ENCODE measurements at regions not wholly inside any gene's neighbourhood (a gene's known extent, or its start where the extent isn't known, plus 50 kb on each side); places are given as distances from the start of the nearest gene placed in this dataset.
A peak's percentile ranks its signal among the peaks of the same experiment; 100 is the strongest.

- Mint-ChIP-seq H3K36me3 (ENCODE audit: insufficient read depth) (no peaks in the 10 kb centered on the region), H3K27me3 (no peaks in the 10 kb centered on the region), H3K27ac (ENCODE audit: low read depth) (no peak overlapping the region), H3K9me3 (peaks cover 4% of the 10 kb centered on the region), H3K4me1 (no peaks in the 10 kb centered on the region), H3K4me3 (no peak overlapping the region)
- DNase-seq (ENCODE audit: low spot score in 2 of 2) (no peak), ATAC-seq (replicated peaks; ENCODE audit: extremely low read depth, poor library complexity, severe bottlenecking) (no peak)
Measured at GRCh38 chr13:80611310-80611709, 270.4 kb upstream of the SPRY2 start.

DNA sequence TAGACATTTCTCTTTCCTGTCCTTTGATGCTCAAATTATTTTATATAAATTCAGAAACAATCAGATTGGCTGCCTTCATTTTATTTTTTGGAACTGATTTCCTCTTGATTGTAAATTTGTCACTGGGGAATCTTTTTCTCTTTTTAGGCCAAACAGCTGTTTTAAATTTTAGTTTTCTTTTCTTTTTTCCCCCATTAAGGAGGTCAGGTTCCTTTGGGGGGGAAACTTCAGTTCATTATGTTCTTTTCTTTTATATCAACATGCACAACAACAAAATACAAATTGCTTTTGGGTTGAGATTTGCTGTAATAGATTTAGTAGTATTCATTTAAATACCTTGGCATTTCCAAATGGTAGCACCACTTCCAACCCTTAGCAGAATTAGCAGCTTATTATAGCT, 264.8 kb upstream of the SPRY2 start:
- no peaks in the 10 kb centered on the region for H3K9me3 Mint-ChIP-seq
- H3K4me3 Mint-ChIP-seq = no peak overlapping the region
- no peaks in the 10 kb centered on the region for H3K36me3 Mint-ChIP-seq (ENCODE audit: insufficient read depth)
- no peak overlapping the region for H3K27ac Mint-ChIP-seq (ENCODE audit: low read depth)
- DNase-seq (ENCODE audit: low spot score in 2 of 2) (no peak), ATAC-seq (replicated peaks; ENCODE audit: extremely low read depth, poor library complexity, severe bottlenecking) (no peak)
- no peaks in the 10 kb centered on the region for H3K27me3 Mint-ChIP-seq
- H3K4me1 Mint-ChIP-seq = no peaks in the 10 kb centered on the region

DNA sequence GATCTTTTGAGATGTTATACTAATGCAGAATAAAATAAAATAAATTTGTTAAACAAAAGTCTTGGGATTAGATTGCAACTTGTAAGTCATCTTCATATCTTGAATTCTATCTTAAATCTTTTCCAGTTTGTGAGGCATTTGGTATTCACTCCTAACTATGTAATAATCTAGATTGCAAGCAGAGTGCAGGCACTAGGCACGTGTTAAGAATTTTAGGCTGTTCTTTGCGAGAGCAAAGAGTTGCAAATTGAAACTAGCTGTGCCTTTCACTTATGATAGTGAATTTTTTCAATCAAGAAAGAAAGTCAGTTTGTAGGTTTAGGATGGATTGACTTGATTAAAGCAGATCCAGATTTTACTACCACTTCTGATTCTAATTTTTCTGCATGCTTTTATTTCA, 264.1 kb upstream of the SPRY2 start:
- ATAC-seq (replicated peaks; ENCODE audit: extremely low read depth, poor library complexity, severe bottlenecking) (no peak), DNase-seq (ENCODE audit: low spot score in 2 of 2) (no peak)
- Mint-ChIP-seq H3K9me3 (no peaks in the 10 kb centered on the region), H3K36me3 (ENCODE audit: insufficient read depth) (no peaks in the 10 kb centered on the region), H3K4me1 (no peaks in the 10 kb centered on the region), H3K27ac (ENCODE audit: low read depth) (no peak overlapping the region), H3K4me3 (no peak overlapping the region), H3K27me3 (no peaks in the 10 kb centered on the region)

GRCh38 chr13:80604098-80604497, 263.2 kb upstream of the SPRY2 start:
- ATAC-seq (replicated peaks; ENCODE audit: extremely low read depth, poor library complexity, severe bottlenecking) (no peak), DNase-seq (ENCODE audit: low spot score in 2 of 2) (no peak)
- no peaks in the 10 kb centered on the region for H3K27me3 Mint-ChIP-seq
- H3K4me1 Mint-ChIP-seq = no peaks in the 10 kb centered on the region
- H3K4me3 Mint-ChIP-seq = no peak overlapping the region
- H3K9me3 Mint-ChIP-seq = no peaks in the 10 kb centered on the region
- H3K36me3 Mint-ChIP-seq (ENCODE audit: insufficient read depth) = no peaks in the 10 kb centered on the region
- H3K27ac Mint-ChIP-seq (ENCODE audit: low read depth) = no peak overlapping the region

DNA sequence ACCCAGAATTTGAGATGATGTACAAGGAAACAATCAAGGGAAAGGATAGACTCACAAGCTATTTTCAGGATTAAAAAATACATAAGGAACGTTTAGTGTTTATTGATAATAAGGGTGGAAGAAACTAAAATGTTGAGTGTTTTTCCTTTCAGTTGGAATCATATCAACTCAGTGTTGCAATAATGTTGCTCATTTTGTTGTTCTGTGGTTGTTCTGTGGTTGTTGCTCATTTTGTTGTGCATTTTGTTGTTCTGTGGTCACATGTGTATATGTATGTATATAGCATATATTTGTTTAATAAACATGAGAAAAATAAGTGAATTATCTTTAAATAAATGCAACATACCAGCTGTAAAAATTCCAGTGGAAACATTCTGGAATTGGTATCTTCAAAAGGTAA, 262.4 kb upstream of the SPRY2 start:
- Mint-ChIP-seq H3K9me3 (no peaks in the 10 kb centered on the region), H3K36me3 (ENCODE audit: insufficient read depth) (no peaks in the 10 kb centered on the region), H3K4me3 (no peak overlapping the region), H3K4me1 (no peaks in the 10 kb centered on the region), H3K27me3 (no peaks in the 10 kb centered on the region), H3K27ac (ENCODE audit: low read depth) (no peak overlapping the region)
- ATAC-seq (replicated peaks; ENCODE audit: extremely low read depth, poor library complexity, severe bottlenecking) (no peak), DNase-seq (ENCODE audit: low spot score in 2 of 2) (no peak)

- H3K36me3 Mint-ChIP-seq (ENCODE audit: insufficient read depth) = no peaks in the 10 kb centered on the region
- H3K4me1 Mint-ChIP-seq = no peaks in the 10 kb centered on the region
- H3K27ac Mint-ChIP-seq (ENCODE audit: low read depth) = no peak overlapping the region
- H3K4me3 Mint-ChIP-seq = no peak overlapping the region
- no peaks in the 10 kb centered on the region for H3K9me3 Mint-ChIP-seq
- ATAC-seq (replicated peaks; ENCODE audit: extremely low read depth, poor library complexity, severe bottlenecking) = no peak
- no peaks in the 10 kb centered on the region for H3K27me3 Mint-ChIP-seq
- no peak for DNase-seq (ENCODE audit: low spot score in 2 of 2)
Measured at GRCh38 chr13:80599765-80600164, 258.8 kb upstream of the SPRY2 start.

DNA sequence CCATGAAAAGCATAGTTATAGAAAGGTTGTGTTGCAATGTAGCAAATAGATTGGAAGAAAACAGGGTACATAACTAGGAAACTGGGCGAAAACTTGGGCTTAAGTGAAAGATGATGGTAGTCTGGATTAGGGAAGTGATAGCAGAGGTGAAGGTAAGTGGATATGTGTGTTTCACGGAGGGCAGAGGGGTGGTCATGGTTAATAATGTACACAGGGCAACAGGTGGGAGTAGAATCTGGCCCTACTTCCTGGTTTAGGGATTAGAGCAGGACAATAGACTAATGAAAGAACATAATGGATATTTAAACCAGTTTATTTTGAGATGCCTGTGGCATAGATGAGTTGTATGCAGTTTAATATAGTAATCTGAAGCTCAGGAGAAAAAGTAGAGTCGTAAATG, 257.3 kb upstream of the SPRY2 start:
- Mint-ChIP-seq H3K27ac (ENCODE audit: low read depth) (no peak overlapping the region), H3K36me3 (ENCODE audit: insufficient read depth) (no peaks in the 10 kb centered on the region), H3K4me1 (no peaks in the 10 kb centered on the region), H3K4me3 (no peak overlapping the region), H3K9me3 (no peaks in the 10 kb centered on the region), H3K27me3 (no peaks in the 10 kb centered on the region)
- ATAC-seq (replicated peaks; ENCODE audit: extremely low read depth, poor library complexity, severe bottlenecking) (no peak), DNase-seq (ENCODE audit: low spot score in 2 of 2) (no peak)

DNA sequence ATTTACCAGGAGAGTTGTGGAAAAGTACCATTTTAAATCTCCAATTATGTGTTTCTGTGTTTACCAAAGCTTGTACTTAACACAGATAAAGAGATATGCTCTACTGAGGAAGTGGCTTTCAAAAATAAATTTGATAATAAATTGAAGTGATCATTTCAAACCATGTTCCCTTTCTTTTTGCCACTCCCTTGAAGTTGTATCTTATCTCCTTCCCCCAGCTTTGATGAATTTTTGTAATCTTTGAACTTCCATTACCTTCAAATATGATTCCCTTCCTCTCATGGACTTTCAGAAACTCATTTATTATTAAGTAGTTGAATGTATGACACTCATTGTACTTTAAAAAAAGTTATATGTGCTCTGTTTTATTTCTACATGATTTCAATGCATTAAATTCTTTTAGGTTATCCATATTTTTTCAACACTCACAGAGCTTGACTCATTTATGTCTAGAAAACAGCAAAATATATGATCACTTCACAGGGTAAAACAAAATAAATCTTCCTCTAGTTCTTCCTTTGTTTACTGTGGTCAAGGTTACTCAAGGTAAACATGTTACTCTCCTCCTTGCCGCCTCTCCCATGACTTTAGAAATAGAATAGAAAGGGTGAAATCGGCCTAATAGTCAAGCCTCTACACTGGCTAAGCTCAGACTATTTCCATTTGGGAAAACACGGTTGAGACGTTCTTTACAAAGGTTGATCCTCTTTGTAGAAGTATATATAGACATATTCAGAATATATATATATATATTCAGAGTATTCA, 251.2 kb upstream of the SPRY2 start:
- ATAC-seq (replicated peaks; ENCODE audit: extremely low read depth, poor library complexity, severe bottlenecking) (no peak), DNase-seq (ENCODE audit: low spot score in 2 of 2) (no peak)
- Mint-ChIP-seq H3K4me1 (no peaks in the 10 kb centered on the region), H3K4me3 (no peak overlapping the region), H3K27ac (ENCODE audit: low read depth) (no peak overlapping the region), H3K36me3 (ENCODE audit: insufficient read depth) (no peaks in the 10 kb centered on the region), H3K27me3 (no peaks in the 10 kb centered on the region), H3K9me3 (peaks cover 2% of the 10 kb centered on the region)

- Mint-ChIP-seq H3K4me1 (no peaks in the 10 kb centered on the region), H3K27ac (ENCODE audit: low read depth) (no peak overlapping the region), H3K36me3 (ENCODE audit: insufficient read depth) (no peaks in the 10 kb centered on the region), H3K4me3 (no peak overlapping the region), H3K9me3 (peaks cover 6% of the 10 kb centered on the region), H3K27me3 (no peaks in the 10 kb centered on the region)
- ATAC-seq (replicated peaks; ENCODE audit: extremely low read depth, poor library complexity, severe bottlenecking) = no peak
- DNase-seq (ENCODE audit: low spot score in 2 of 2) = no peak
Measured at GRCh38 chr13:80590551-80590950, 249.6 kb upstream of the SPRY2 start.

DNA sequence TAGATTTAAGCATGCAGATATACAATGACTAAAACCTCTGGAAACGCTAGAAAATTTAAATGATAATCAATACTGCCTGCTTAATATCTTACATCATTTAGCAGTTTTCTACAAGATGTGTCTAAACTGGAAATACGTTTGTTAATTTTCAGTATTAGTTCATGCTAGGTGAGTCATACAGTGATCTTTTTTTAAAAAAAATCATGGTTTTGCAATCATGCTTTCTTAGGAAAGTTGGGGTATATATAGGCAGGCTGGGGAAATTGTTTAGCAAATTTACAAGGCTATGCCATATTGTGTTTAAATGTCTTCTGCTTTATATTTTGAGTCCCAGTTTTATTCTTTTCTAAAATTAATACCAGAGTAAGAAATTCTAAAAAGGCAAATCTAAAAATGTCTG, 245.4 kb upstream of the SPRY2 start:
- no peaks in the 10 kb centered on the region for H3K27me3 Mint-ChIP-seq
- H3K9me3 Mint-ChIP-seq = peaks cover 6% of the 10 kb centered on the region
- DNase-seq (ENCODE audit: low spot score in 2 of 2) (no peak), ATAC-seq (replicated peaks; ENCODE audit: extremely low read depth, poor library complexity, severe bottlenecking) (no peak)
- no peaks in the 10 kb centered on the region for H3K36me3 Mint-ChIP-seq (ENCODE audit: insufficient read depth)
- no peak overlapping the region for H3K27ac Mint-ChIP-seq (ENCODE audit: low read depth)
- H3K4me1 Mint-ChIP-seq = no peaks in the 10 kb centered on the region
- H3K4me3 Mint-ChIP-seq = no peak overlapping the region

DNA sequence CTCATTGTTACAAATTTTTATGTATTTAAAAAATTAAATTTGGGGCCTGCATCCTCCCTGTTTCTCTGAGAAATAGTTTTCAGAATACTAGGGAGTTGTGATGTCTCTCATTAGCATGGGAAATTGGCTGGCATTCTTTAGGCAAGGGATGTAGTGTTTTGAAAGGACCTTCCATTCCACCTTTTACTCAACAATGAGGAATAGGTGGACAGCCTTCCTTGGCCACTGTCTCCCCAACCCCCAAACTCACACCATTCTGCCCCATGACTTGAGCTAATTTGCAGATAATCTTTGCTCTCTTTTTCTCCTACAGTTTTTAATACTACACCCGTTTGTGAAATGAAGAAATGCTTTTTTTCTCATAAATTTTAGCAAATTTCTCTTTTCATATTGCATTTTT, 244.6 kb upstream of the SPRY2 start:
- no peak for DNase-seq (ENCODE audit: low spot score in 2 of 2)
- H3K4me3 Mint-ChIP-seq = no peak overlapping the region
- peaks cover 6% of the 10 kb centered on the region for H3K9me3 Mint-ChIP-seq
- no peaks in the 10 kb centered on the region for H3K36me3 Mint-ChIP-seq (ENCODE audit: insufficient read depth)
- H3K27ac Mint-ChIP-seq (ENCODE audit: low read depth) = peak overlapping the region; percentile 63
- no peaks in the 10 kb centered on the region for H3K27me3 Mint-ChIP-seq
- no peaks in the 10 kb centered on the region for H3K4me1 Mint-ChIP-seq
- ATAC-seq (replicated peaks; ENCODE audit: extremely low read depth, poor library complexity, severe bottlenecking) = no peak

DNA sequence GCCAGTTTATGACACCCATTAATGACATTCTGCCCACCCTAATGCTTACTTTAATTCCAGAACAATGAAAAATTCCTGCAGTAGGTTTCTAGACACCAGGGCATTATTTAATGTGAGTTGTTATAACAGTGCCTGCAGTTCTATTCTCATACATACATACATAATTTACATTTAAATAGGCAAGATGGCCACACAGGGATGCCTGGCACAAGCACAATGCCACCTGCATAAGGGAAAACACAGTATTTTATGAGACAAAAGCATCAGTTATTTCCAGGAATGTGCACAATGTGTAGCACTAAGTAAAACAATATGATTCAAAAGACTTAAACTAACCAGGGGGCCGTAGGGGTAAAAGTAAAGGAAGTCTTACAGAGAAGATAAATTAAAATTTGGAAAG, 243.9 kb upstream of the SPRY2 start:
- H3K36me3 Mint-ChIP-seq (ENCODE audit: insufficient read depth) = no peaks in the 10 kb centered on the region
- H3K27ac Mint-ChIP-seq (ENCODE audit: low read depth) = no peak overlapping the region
- peaks cover 6% of the 10 kb centered on the region for H3K9me3 Mint-ChIP-seq
- H3K4me1 Mint-ChIP-seq = no peaks in the 10 kb centered on the region
- no peaks in the 10 kb centered on the region for H3K27me3 Mint-ChIP-seq
- no peak for DNase-seq (ENCODE audit: low spot score in 2 of 2)
- no peak overlapping the region for H3K4me3 Mint-ChIP-seq
- no peak for ATAC-seq (replicated peaks; ENCODE audit: extremely low read depth, poor library complexity, severe bottlenecking)

GRCh38 chr13:80584306-80584705, 243.4 kb upstream of the SPRY2 start:
- Mint-ChIP-seq H3K27me3 (no peaks in the 10 kb centered on the region), H3K4me3 (no peak overlapping the region), H3K27ac (ENCODE audit: low read depth) (no peak overlapping the region), H3K4me1 (no peaks in the 10 kb centered on the region), H3K36me3 (ENCODE audit: insufficient read depth) (no peaks in the 10 kb centered on the region), H3K9me3 (peaks cover 6% of the 10 kb centered on the region)
- no peak for DNase-seq (ENCODE audit: low spot score in 2 of 2)
- ATAC-seq (replicated peaks; ENCODE audit: extremely low read depth, poor library complexity, severe bottlenecking) = no peak
